ENCODE measurements at regions not wholly inside any gene's neighbourhood (a gene's known extent, or its start where the extent isn't known, plus 50 kb on each side); places are given as distances from the start of the nearest gene placed in this dataset.

DNA sequence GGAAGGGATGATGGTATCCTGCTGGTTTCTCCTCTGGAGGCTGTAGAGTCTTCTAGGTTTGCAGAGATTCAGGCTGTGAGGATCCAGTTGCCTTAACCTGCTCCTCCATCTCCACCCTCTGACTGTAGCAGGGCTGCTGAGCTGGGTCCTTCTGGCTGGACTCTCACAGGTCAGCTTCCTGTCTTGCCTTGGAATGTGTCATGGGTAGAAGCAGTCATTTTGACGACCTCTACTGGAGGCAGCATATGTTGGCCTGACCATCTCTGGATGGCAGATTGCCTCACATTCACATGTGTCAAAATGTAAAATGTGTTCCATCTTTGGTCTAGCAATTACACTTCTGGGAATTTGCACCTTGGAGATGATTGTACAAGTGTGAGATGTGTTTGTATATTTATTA lies 504.4 kb upstream of the EEF2KMT start:
- CTCF ChIA-PET = interaction anchor here (1.0 kb wide), 1 partner anchor 14 kb away, joined by 4 read pairs; no protein-coding TSS in a partner anchor
- intact Hi-C loops (cut with micrococcal nuclease) = loop anchor here (5.0 kb wide), 1 partner anchor 100 kb away; no protein-coding TSS in a partner anchor
- no peaks in the 10 kb centered on the region for H3K9me3 ChIP-seq (ENCODE audit: control insufficient read depth in 1 of 2, insufficient read depth in 1 of 2, low read depth in 1 of 2, low read length in 2 of 2)
- no peaks in the 10 kb centered on the region for H3K9me2 ChIP-seq (ENCODE audit: insufficient read depth)
- TF ChIP-seq MAX (IDR thresholded peaks at IDR 0.05) (no peak), ZBTB33 (IDR thresholded peaks at IDR 0.05; ENCODE audit: extremely low read depth, insufficient replicate concordance, low read length) (no peak), CEBPB (IDR thresholded peaks at IDR 0.05; ENCODE audit: low read depth) (no peak), TCF7L2 (IDR thresholded peaks at IDR 0.05; ENCODE audit: borderline replicate concordance, extremely low read depth, insufficient read depth, insufficient read length) (no peak), RAD21 (IDR thresholded peaks at IDR 0.05; ENCODE audit: low read depth) (no peak), EZH2 (IDR thresholded peaks at IDR 0.05) (no peak), ZFX (IDR thresholded peaks at IDR 0.05) (no peak), SP1 (IDR thresholded peaks at IDR 0.05; ENCODE audit: low read depth) (no peak), CBX3 (IDR thresholded peaks at IDR 0.05; ENCODE audit: low read depth) (no peak), EZH2phosphoT487 (IDR thresholded peaks at IDR 0.05; ENCODE audit: borderline replicate concordance) (no peak), EGR1 (IDR thresholded peaks at IDR 0.05; ENCODE audit: low read depth) (no peak), YY1 (IDR thresholded peaks at IDR 0.05; ENCODE audit: extremely low read depth, insufficient replicate concordance, low read depth, low read length) (no peak), POLR2AphosphoS5 (IDR thresholded peaks at IDR 0.05; ENCODE audit: low read depth, low read length) (no peak), SRF (IDR thresholded peaks at IDR 0.05; ENCODE audit: low read depth) (no peak)
- TF ChIP-seq, protein P1, sequence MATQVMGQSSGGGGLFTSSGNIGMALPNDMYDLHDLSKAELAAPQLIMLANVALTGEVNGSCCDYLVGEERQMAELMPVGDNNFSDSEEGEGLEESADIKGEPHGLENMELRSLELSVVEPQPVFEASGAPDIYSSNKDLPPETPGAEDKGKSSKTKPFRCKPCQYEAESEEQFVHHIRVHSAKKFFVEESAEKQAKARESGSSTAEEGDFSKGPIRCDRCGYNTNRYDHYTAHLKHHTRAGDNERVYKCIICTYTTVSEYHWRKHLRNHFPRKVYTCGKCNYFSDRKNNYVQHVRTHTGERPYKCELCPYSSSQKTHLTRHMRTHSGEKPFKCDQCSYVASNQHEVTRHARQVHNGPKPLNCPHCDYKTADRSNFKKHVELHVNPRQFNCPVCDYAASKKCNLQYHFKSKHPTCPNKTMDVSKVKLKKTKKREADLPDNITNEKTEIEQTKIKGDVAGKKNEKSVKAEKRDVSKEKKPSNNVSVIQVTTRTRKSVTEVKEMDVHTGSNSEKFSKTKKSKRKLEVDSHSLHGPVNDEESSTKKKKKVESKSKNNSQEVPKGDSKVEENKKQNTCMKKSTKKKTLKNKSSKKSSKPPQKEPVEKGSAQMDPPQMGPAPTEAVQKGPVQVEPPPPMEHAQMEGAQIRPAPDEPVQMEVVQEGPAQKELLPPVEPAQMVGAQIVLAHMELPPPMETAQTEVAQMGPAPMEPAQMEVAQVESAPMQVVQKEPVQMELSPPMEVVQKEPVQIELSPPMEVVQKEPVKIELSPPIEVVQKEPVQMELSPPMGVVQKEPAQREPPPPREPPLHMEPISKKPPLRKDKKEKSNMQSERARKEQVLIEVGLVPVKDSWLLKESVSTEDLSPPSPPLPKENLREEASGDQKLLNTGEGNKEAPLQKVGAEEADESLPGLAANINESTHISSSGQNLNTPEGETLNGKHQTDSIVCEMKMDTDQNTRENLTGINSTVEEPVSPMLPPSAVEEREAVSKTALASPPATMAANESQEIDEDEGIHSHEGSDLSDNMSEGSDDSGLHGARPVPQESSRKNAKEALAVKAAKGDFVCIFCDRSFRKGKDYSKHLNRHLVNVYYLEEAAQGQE (IDR thresholded peaks at IDR 0.05; ENCODE audit: low read depth) = no peak
- BruUV-seq (replicated peaks) = no TSS peak
- no peaks in the 10 kb centered on the region for H4K20me1 ChIP-seq (ENCODE audit: insufficient read depth)
- H2AFZ ChIP-seq (ENCODE audit: low read depth, low read length, poor library complexity, severe bottlenecking) = no peak overlapping the region
- no peaks in the 10 kb centered on the region for H3K36me3 ChIP-seq (ENCODE audit: control insufficient read depth in 1 of 2, insufficient read depth in 2 of 2, low read length in 2 of 2)
- H3K27ac ChIP-seq (ENCODE audit: low read depth, low read length) = no peak overlapping the region
- H3K4me3 ChIP-seq (replicated peaks in 1 of 2; ENCODE audit: low read depth in 1 of 2, low read length in 2 of 2) = no peak overlapping the region
- no peaks in the 10 kb centered on the region for H3K4me1 ChIP-seq (ENCODE audit: control insufficient read depth in 1 of 2, insufficient read depth in 2 of 2, low read length in 2 of 2)
- no peaks in the 10 kb centered on the region for H3K79me2 ChIP-seq (ENCODE audit: insufficient read depth, low read length)
- H3K27me3 ChIP-seq (ENCODE audit: insufficient read depth, low read length) = no peaks in the 10 kb centered on the region
- RAD21 ChIA-PET (ENCODE audit: low non-redundant PET in 1 of 2, low total read pairs in 2 of 2, uncharacterized antibody in 2 of 2, unreplicated experiment in 2 of 2) = no interaction called here
- ATAC-seq (no peak), DNase-seq (ENCODE audit: low read depth, low spot score) (no peak)
- POLR2A ChIA-PET = no interaction called here
- no peak overlapping the region for H3K4me2 ChIP-seq (ENCODE audit: low read length)
- H3K9ac ChIP-seq (ENCODE audit: low read length) = no peak overlapping the region
